H1 (cell line): ENCODE measurements at regions not wholly inside any gene's neighbourhood (a gene's known extent, or its start where the extent isn't known, plus 50 kb on each side); places are given as distances from the start of the nearest gene placed in this dataset.

Source experiments
- CTCF ChIA-PET: fragments of 300-600 bp; sonication (Branson Sonifier 250); formaldehyde crosslinking; loops from one replicate; lab custom pipeline; 2021; ENCODE audit not compliant: partially characterized antibody; lab: Charles Lee
- POLR2A ChIA-PET: fragments of 300-600 bp; sonication (Branson Sonifier 250); formaldehyde crosslinking; loops from one replicate; lab custom pipeline; 2021; ENCODE audit warnings: inconsistent platforms; ENCODE audit not compliant: partially characterized antibody; lab: Charles Lee
- DNase-seq, 2 experiments: peaks; one replicate each; pipeline versions ENCODE4 v3.0.0 to v3.0.0-alpha.2; 2010 to 2022; ENCODE audit warnings: low spot score in 2 of 2, low read depth in 1 of 2, mixed read lengths in 1 of 2
- FAIRE-seq: peaks from 2 replicates; lab custom pipeline; 2011; peaks lifted over from hg19 to GRCh38; lab: Jason Lieb, UNC
- H2AFZ ChIP-seq: 2 replicates; pipeline ENCODE4 v1.8.1; 2012; ENCODE audit warnings: low read length, inconsistent platforms
- H2AK5ac ChIP-seq: 2 replicates; pipeline ENCODE4 v1.6.1; 2013; ENCODE audit warnings: low read depth, low read length
- H2BK120ac ChIP-seq: replicated peaks from 2 replicates; pipeline ENCODE3; 2013; ENCODE audit warnings: low read depth, low read length, inconsistent platforms
- H2BK12ac ChIP-seq: 2 replicates; pipeline ENCODE4 v1.6.1; 2013; ENCODE audit warnings: low read depth, low read length
- H2BK15ac ChIP-seq: 2 replicates; pipeline ENCODE4 v1.6.1; 2013; ENCODE audit warnings: low read length
- H2BK20ac ChIP-seq: 2 replicates; pipeline ENCODE4 v1.6.1; 2013; ENCODE audit warnings: low read length
- H2BK5ac ChIP-seq: 2 replicates; pipeline ENCODE4 v1.6.1; 2013; ENCODE audit warnings: low read depth, low read length
- H3K14ac ChIP-seq: 2 replicates; pipeline ENCODE4 v1.6.1; 2013; ENCODE audit warnings: inconsistent platforms; ENCODE audit not compliant: insufficient read length
- H3K18ac ChIP-seq: 2 replicates; pipeline ENCODE4 v1.6.1; 2013; ENCODE audit warnings: low read length; ENCODE audit errors: extremely low read depth
- H3K23ac ChIP-seq: 2 replicates; pipeline ENCODE4 v1.6.1; 2013; ENCODE audit warnings: inconsistent platforms; ENCODE audit not compliant: insufficient read length
- H3K23me2 ChIP-seq: 2 replicates; pipeline ENCODE4 v1.6.1; 2013; ENCODE audit warnings: low read depth, low read length
- H3K27ac ChIP-seq: 2 replicates; pipeline ENCODE4 v1.6.1; 2011; ENCODE audit warnings: low read depth, low read length, inconsistent platforms
- H3K27me3 ChIP-seq, 4 experiments: replicated peaks in 1 of 4; 1 replicate in 1 of 4; 2 replicates in 3 of 4; pipeline versions ENCODE4 v1.6.1 to v1.8.1; 2011 to 2013; ENCODE audit warnings: low read length in 3 of 4, mild to moderate bottlenecking in 3 of 4, inconsistent platforms in 2 of 4, mixed read lengths in 2 of 4, moderate library complexity in 1 of 4; ENCODE audit not compliant: control insufficient read depth in 3 of 4, insufficient read depth in 3 of 4; ENCODE audit errors: extremely low read depth in 1 of 4
- H3K36me3 ChIP-seq, 4 experiments: 2 replicates each; pipeline versions ENCODE4 v1.6.1 to v1.8.1; 2011 to 2013; ENCODE audit warnings: mild to moderate bottlenecking in 4 of 4, low read length in 3 of 4, moderate library complexity in 2 of 4, control low read depth in 1 of 4, inconsistent platforms in 1 of 4; ENCODE audit not compliant: insufficient read depth in 4 of 4, control insufficient read depth in 2 of 4
- H3K4ac ChIP-seq: replicated peaks from 2 replicates; pipeline ENCODE3; 2013; ENCODE audit warnings: low read length, low read depth, mixed read lengths, inconsistent platforms; ENCODE audit not compliant: insufficient read length
- H3K4me1 ChIP-seq, 4 experiments: replicated peaks in 1 of 4; 1 replicate in 1 of 4; 2 replicates in 3 of 4; pipeline versions ENCODE4 v1.6.1 to v1.8.1; 2011 to 2013; ENCODE audit warnings: low read length in 3 of 4, inconsistent platforms in 2 of 4, mixed read lengths in 1 of 4; ENCODE audit not compliant: insufficient read depth in 4 of 4, control insufficient read depth in 3 of 4
- H3K4me2 ChIP-seq, 2 experiments: 2 replicates each; pipeline versions ENCODE4 v1.6.1 to v1.8.1; 2011 to 2013; ENCODE audit warnings: low read depth in 2 of 2, low read length in 2 of 2, control low read depth in 1 of 2, inconsistent platforms in 1 of 2, mild to moderate bottlenecking in 1 of 2; ENCODE audit not compliant: insufficient read depth in 1 of 2
- H3K4me3 ChIP-seq, 4 experiments: fragments of 200-600, 300-600 bp in 1 of 4; sonication (generic), shearing (Covaris generic), sonication (Bioruptor Twin) in 1 of 4; 2 replicates each; pipeline versions ENCODE4 v1.5.1 to v1.8.1; 2011 to 2016; ENCODE audit warnings: low read length in 4 of 4, low read depth in 3 of 4, control low read depth in 2 of 4, inconsistent platforms in 2 of 4, mild to moderate bottlenecking in 2 of 4, mixed read lengths in 1 of 4, moderate library complexity in 1 of 4; ENCODE audit not compliant: insufficient read depth in 2 of 4; ENCODE audit errors: extremely low read depth in 1 of 4
- H3K56ac ChIP-seq: replicated peaks from 2 replicates; pipeline ENCODE3; 2013; ENCODE audit warnings: low read depth, mild to moderate bottlenecking, mixed read lengths, low read length, inconsistent platforms; ENCODE audit not compliant: insufficient read length
- H3K79me1 ChIP-seq: 2 replicates; pipeline ENCODE4 v1.6.1; 2013; ENCODE audit warnings: low read depth, low read length, control low read depth
- H3K79me2 ChIP-seq, 2 experiments: 2 replicates each; pipeline versions ENCODE4 v1.6.1 to v1.8.1; 2012 to 2013; ENCODE audit warnings: low read length in 2 of 2, mild to moderate bottlenecking in 2 of 2, inconsistent platforms in 1 of 2; ENCODE audit not compliant: insufficient read depth in 2 of 2, control insufficient read depth in 1 of 2
- H3K9ac ChIP-seq, 4 experiments: replicated peaks in 1 of 4; 1 replicate in 1 of 4; 2 replicates in 3 of 4; pipeline versions ENCODE4 v1.6.1 to v1.8.1; 2011 to 2013; ENCODE audit warnings: low read depth in 3 of 4, low read length in 3 of 4, control low read depth in 2 of 4, mild to moderate bottlenecking in 2 of 4, moderate library complexity in 2 of 4, inconsistent platforms in 1 of 4; ENCODE audit errors: extremely low read depth in 1 of 4
- H3K9me3 ChIP-seq, 2 experiments: 2 replicates each; pipeline versions ENCODE4 v1.6.1 to v1.8.1; 2012 to 2013; ENCODE audit warnings: mild to moderate bottlenecking in 2 of 2, moderate library complexity in 2 of 2, control low read depth in 1 of 2, inconsistent platforms in 1 of 2, low read depth in 1 of 2, low read length in 1 of 2, mixed read lengths in 1 of 2; ENCODE audit not compliant: insufficient read depth in 2 of 2
- H4K20me1 ChIP-seq, 2 experiments: replicated peaks in 1 of 2; 2 replicates each; pipeline versions ENCODE3 to v1.8.1; 2011 to 2013; ENCODE audit warnings: inconsistent platforms in 2 of 2, low read length in 2 of 2, mild to moderate bottlenecking in 1 of 2; ENCODE audit not compliant: insufficient read depth in 2 of 2, control insufficient read depth in 1 of 2
- H4K5ac ChIP-seq: 2 replicates; pipeline ENCODE4 v1.6.1; 2013; ENCODE audit warnings: low read length, low read depth, mixed read lengths, inconsistent platforms; ENCODE audit not compliant: insufficient read length
- H4K8ac ChIP-seq: 2 replicates; pipeline ENCODE4 v1.8.0; 2013; ENCODE audit warnings: mild to moderate bottlenecking, moderate library complexity, low read length, inconsistent platforms; ENCODE audit not compliant: insufficient read depth; ENCODE audit errors: extremely low read depth
- H4K91ac ChIP-seq: replicated peaks from 2 replicates; pipeline ENCODE3; 2013; ENCODE audit warnings: low read length, mixed read lengths, inconsistent platforms; ENCODE audit not compliant: insufficient read length
- GABPA ChIP-seq: IDR thresholded peaks from 2 replicates; pipeline ENCODE4 v1.6.1; 2011; ENCODE audit warnings: mild to moderate bottlenecking, low read length, moderate library complexity, borderline replicate concordance; ENCODE audit not compliant: insufficient read depth
- SIN3A ChIP-seq, 2 experiments: IDR thresholded peaks in 1 of 2; conservative IDR thresholded peaks in 1 of 2; 2 replicates each; pipeline ENCODE4 v1.6.1; 2011 to 2012; ENCODE audit warnings: low read length in 2 of 2, improper control_type of control experiment in 1 of 2, low read depth in 1 of 2, mild to moderate bottlenecking in 1 of 2
- YY1 ChIP-seq: IDR thresholded peaks from 2 replicates; pipeline ENCODE4 v1.6.1; 2011; ENCODE audit warnings: low read depth, mild to moderate bottlenecking, low read length
- WGBS, 2 experiments: shearing (Covaris generic) in 1 of 2; methylation state at CpG; one replicate each; pipeline versions ENCODE4 v1.1.6 to v1.1.7; 2013 to 2015; ENCODE audit warnings: low lambda C conversion rate in 2 of 2, mixed read lengths in 2 of 2, inconsistent platforms in 1 of 2, low coverage in 1 of 2, missing lambda C conversion rate in 1 of 2; ENCODE audit not compliant: insufficient replicate concordance in 2 of 2, insufficient coverage in 1 of 2, insufficient read length in 1 of 2; ENCODE audit errors: extremely low coverage in 1 of 2, missing lambda C conversion rate in 1 of 2; 5-methylcytosine and 5-hydroxymethylcytosine counted together

DNA sequence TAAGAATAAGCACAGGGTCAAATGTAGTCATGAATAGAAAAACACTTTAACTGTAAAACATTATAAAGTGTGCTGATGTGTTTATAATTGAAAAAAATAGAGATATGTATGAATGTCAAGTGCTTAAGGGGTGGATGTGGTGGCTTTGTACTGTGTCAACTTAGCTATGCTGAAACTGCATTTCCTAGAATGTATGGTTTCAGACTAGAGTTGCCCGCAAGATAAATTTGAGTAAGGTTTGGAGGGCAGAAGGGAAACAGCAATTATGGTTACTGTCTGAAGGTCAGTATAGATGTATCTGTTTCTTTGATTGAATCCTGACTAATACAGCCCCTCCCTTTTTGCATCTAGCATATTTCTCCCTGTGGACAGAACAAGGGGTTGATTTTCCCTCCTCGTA lies 288.1 kb upstream of the MOCS1 start:
- POLR2A ChIA-PET = no interaction called here
- Histone ChIP-seq H2BK15ac (no peak overlapping the region), H2AFZ (no peak overlapping the region), H3K4ac (no peak overlapping the region), H3K4me2 (no peak overlapping the region), H3K79me1 (no peaks in the 10 kb centered on the region), H4K91ac (no peak overlapping the region), H3K56ac (no peak overlapping the region), H3K23me2 (no peaks in the 10 kb centered on the region), H2BK5ac (no peak overlapping the region), H2BK120ac (no peak overlapping the region), H3K18ac (no peak overlapping the region), H3K14ac (no peak overlapping the region), H2AK5ac (no peak overlapping the region), H3K27me3 (no peaks in the 10 kb centered on the region), H3K36me3 (no peaks in the 10 kb centered on the region), H4K5ac (no peak overlapping the region), H2BK20ac (no peak overlapping the region), H3K23ac (no peak overlapping the region), H3K9me3 (no peaks in the 10 kb centered on the region), H3K4me3 (no peak overlapping the region), H3K4me1 (no peaks in the 10 kb centered on the region), H4K20me1 (no peaks in the 10 kb centered on the region), H3K27ac (no peak overlapping the region), H2BK12ac (no peak overlapping the region), H3K9ac (no peak overlapping the region), H4K8ac (no peak overlapping the region), H3K79me2 (no peaks in the 10 kb centered on the region)
- TF ChIP-seq YY1 (no peak), GABPA (no peak), SIN3A (conservative IDR thresholded peaks at IDR 0.05 in 1 of 2, IDR thresholded peaks at IDR 0.05 in 1 of 2; ENCODE audit: low read depth in 1 of 2, low read length in 2 of 2) (no peak)
- DNase-seq (no peak), FAIRE-seq (no peak)
- CTCF ChIA-PET = no interaction called here
- WGBS, 2 experiments = 94% methylated on average over 2 of the region's 2 CpGs; no CpG with 5 or more reads in 1 of the 2 experiments
